ENCODE measurements at regions not wholly inside any gene's neighbourhood (a gene's known extent, or its start where the extent isn't known, plus 50 kb on each side); places are given as distances from the start of the nearest gene placed in this dataset.

DNA sequence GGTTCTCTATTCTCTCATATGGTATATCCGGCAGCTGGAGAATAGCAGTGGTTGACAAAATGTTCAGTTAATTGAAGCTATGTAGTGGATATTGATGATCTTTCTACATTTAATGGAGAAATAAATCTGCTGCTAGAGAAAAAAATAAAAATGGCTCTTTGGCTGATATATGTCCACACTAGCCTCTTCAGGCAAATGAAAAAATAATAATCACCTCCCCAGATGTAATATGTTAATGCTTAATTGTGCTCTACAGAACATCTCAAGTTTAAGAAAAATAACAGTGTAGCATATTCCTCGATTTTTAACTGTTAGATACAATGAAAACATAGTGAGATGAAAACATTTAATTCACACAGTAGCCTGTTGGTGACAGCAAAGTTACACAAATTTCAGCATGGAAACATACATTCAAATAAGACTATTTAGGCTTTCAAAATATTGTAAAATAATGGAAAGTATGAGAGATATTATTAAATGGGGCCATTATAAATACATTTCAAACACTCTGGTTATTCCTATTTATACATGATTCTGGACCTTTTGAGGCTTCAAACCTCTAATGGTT is 543.0 kb downstream of the MAT2B start:
- DNase-seq = no peak

DNA sequence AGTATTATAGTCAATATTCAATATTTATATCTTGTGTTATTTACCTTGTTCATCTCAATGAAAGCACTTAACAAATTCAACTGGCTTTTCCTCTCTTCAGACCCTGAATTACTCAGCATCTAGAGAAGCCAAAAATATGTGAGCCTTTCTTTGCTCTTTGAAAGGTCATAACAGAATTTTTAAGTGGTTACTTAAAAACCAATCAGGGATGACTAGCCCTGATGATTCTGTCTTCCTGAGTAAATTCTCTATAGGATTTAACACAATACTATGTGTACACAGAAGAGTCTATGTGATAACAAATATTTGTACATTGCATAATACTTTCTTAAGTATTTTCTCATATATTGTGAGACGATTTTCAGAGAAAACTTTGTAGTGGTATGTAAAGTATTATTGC is 546.3 kb downstream of the MAT2B start:
- DNase-seq = no peak

DNA sequence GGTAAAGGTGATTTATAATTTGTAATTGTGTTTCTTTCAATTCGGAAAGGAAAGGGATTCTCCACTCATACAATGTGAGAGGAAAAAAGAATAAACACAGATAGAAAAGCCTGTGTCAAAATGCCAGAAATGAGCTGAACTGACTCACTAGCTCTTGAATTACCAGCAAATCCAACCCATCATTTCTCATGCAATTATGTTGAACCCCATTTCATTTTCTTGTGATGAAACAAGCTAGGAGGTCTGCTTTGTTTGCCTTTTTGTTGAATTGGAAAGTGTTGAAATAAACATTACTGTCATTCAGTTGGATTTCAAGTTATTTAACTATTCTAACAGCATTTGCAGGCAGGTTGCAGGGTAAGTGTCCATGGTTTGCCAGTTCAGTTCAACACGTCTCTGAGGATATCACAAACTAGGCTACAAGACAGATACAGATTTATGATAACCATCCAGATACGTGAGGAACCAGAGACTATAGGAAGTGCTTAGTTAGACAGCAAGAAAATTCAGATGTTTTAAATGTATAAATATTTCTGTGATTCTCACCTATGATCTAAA is 547.2 kb downstream of the MAT2B start:
- DNase-seq = no peak

DNA sequence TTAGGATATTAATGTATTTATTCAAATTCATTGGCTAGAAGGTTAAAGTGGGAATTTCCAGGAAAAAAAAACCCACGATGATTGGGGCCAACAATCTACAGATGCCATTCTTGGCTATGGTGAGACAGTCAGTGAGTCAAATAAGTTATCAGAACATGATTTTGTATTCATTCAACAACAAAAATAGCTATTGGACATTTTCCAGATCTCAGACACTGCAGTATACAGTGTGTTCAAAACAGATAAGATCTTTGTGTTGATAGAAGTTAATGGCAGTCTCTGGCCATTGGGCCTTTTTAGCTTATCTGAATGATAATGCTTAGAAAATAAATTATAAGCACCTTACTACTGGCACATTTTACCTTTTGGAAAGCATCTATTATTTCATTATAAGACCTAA is 547.7 kb downstream of the MAT2B start:
- no peak for DNase-seq

DNA sequence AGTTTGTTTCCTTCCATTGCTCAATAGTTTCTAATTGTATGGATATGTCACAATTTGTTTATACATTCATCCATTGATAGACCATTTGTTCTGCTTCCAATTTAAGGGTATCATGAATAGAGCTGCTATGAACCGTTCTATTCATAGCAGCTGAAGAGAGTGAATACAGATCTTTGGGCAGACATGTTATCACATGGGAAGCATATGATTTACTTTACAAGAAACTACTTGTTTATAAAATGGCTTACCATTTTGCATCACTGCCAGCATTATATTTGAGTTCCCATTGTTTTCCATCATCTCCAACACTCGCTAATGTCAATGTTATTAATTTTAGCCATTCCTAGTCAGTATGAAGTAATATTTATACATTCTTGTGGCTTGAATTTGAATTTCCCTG is 549.0 kb downstream of the MAT2B start:
- DNase-seq = no peak

DNA sequence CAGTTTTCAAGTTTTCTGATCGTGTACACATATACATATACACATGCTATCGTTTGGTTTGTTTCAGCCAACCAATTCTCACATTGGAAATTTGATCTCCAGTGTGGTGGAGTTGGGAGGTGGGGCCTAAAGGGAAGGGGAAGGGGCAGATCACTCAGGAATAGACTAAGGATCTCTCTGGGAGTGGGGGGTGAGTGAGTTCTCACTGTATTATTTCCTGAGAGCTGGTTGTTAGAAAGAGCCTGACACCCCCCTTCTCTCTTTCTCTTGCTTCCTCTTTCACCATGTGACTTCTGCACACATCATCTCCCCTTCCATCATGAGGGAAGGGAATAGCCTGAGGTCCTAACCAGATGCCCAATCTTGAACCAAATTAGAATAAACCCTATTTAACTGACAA is 551.7 kb downstream of the MAT2B start:
- no peak for DNase-seq

DNA sequence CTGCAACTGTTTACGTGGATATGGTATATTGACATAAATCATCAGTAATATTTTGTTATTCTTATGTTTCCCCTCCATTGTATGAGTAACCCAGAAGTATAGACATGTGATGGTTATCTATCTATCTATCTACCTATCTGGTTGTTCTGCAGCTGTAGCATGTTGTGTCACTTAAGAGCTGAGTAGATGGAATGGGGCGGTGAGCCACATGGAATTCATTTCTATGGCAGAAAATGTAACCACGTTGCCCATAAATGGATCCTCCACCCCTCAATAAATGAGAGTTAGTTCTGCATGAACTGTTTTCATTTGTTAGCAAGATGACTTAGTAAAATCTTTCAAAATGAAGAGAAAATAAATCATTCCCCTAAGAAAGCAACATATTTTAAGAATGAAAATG is 553.2 kb downstream of the MAT2B start:
- no peak for DNase-seq

DNA sequence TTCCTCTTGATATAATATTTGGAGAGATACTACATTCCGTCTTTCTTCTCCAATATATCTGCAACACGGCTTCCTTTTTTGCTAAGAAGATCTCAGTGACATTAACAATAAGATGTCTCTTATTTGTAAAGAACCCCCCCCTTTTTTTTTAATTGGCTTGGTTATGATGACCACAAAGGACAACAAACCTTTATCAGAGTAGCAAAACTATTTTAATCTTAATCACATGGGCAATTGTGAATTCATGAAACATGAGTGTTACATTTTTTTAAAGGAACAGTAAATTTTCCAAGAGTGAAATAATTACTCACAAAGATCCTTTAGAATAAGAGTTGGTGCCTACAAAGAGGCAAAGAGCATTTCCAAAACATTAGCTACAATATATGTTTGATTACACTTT is 554.1 kb downstream of the MAT2B start:
- no peak for DNase-seq

DNA sequence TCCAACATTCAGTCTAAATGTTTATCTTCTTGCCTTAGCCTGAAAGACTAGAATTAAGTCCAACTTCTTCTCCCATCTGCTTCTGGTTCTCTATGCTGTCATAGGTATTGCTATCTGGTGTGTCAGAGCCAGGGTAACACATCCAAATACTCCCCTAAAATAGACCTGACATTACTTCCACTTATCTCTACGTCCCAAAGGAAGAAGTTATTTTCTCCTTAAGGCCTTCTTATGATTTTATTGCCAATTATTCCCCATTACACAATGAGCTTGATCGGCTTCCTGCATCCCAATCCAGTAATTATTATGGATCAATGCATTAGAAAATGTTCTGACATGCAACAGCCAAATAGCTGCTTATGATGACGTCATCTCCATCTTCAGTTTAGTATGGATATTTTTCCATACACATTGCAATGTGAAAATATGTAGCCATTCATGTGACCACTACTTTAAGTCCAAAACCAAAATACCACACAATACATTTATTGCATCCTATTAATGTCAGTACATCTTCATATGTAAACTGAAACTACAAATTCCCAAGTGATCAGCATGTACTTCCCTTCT is 555.5 kb downstream of the MAT2B start:
- no peak for DNase-seq

DNA sequence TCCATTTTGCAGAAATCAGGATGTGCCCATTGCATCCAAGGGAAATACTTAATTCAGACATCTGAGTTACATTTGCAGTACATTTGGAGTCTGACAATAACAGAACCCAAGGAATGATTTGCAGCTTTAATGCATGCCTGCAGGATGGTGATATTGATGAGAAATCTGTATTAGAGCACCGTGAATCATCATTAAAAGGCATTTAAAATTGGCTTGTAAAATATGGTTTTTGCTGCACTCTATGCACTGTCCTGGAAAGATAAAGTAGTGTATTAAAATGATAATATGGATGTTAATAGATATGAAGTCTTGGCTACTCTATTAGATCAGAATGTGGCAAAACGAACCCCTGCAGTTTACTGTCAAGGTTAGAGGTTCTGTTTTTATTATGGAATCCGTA is 556.9 kb downstream of the MAT2B start:
- no peak for DNase-seq

DNA sequence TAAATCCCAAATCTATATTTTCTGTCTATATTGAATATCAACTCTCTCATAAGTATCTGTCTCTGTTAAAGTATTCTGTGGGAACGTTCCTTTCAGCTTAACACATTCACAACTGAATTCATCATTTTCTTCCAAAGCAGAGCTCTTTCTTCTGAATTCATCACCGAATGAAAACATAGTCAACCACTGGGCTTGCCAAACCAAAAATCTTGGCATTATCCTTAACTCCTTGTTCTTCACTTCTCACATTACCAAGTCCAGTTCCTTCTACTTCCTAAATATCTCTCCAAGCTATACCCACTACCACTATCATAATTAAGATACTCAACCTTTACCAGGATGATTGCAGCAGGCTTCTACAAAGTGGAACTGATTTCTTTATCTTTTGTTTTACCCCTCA is 559.8 kb downstream of the MAT2B start:
- DNase-seq = no peak

DNA sequence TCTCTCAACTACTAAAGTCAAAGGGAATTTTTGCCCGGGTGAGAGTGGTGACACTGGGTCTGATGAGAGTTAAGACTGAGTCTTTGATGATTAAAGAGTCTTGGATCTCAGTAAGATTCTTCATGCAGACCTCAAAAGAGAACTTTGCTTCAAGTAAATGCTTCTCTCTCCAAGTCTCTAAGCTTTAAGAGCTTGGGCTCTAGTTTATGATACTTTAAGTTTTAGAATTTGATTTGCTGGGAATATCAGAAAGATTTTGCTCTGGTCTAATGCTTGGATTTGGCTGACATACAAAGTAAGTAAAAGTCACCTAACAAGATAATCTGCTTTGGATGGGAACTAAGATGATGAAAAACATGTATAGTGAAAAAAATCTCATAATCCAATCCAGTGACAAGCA is 566.3 kb downstream of the MAT2B start:
- no peak for DNase-seq

DNA sequence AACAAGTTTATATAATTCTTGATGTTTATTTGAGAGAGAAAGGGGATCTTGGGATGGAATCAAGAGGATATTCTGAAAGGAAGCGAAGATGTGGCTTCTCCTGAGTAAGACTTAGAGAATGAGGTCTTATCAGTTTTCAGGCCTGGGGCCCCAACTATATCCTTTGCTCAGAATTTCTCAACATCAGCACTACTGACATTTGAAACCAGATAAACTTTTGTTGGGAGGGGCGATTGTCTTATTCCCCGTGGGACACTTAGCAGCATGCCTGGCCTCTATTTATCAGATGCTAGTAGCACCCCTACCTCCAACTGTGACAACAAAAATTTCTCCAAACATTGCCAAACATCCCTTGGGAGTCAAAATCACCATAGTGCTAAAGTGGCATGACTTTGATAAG is 567.7 kb downstream of the MAT2B start:
- DNase-seq = no peak

DNA sequence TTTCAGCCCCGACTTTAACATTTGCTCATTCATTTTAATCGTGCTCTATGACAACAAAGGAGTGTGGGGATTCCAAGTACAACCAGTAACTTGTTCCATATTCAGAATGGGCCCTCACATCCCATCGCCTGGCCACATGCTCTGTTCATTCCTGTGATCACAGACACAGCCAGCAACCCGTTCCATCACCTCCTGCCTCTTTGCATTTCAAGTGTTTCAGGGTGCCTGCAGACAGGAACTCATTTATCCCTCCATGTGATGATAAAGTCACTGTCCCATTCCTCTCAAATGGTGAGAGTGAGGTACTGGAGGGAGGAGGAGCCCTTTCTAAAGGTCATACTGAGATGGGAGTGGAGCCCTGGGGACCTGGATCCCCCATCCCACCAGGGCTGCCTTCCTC is 571.1 kb downstream of the MAT2B start:
- DNase-seq = no peak

DNA sequence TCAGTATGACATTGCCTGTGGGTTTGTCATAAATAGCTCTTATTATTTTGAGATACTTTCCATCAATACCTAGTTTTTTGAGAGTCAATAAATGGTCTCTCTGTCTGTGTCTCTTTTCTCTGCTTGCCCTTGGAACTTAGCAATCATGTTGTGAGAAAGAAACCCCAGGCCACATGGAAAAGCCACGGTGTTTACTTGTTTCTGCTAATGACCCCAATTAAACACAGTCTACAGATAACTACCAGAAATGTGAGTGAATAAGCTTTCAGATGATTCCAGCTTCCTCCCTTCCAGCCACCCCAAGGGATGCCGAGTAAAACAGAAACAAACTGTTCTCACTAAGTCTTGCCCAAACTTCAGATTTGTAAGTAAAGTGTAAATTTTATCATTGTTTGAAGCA is 584.9 kb downstream of the MAT2B start:
- DNase-seq = no peak

DNA sequence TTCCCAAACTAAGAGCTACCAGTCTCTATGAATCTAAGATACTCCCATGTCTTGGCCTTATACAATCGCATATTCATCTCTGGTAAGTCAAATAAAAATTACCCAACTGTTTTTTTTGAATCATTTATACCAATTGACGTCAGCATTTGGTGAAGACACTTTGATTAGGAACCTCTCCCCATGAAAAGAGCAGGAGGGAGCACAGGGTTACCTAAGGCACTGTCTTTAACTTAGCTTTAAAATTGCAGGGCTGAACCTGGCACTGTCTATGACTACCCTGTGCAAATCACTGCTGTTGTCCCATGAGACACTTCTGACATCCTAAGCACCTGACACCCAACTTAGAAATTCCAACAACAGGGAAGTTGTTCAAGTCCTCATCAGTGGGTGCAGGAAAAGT is 586.4 kb downstream of the MAT2B start:
- no peak for DNase-seq

DNA sequence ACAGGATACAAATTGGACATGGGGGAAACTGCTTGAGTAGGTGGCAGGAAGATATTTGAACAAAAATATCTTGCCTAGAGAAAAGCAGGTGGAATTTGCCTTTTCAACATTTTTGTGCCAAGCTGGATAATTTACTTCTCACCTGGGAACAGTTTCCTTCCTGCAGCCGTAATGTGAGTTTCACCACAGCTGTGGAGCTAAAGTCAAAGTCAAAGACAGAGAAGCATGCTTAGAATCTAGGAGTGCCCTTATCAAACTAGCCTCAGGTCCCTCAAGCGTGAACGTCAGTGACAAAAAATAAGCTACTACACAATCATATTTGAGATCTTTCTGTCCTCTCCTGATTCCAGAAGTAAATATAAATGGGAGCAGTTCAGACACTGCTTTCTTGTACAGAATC is 588.9 kb downstream of the MAT2B start:
- DNase-seq = no peak

DNA sequence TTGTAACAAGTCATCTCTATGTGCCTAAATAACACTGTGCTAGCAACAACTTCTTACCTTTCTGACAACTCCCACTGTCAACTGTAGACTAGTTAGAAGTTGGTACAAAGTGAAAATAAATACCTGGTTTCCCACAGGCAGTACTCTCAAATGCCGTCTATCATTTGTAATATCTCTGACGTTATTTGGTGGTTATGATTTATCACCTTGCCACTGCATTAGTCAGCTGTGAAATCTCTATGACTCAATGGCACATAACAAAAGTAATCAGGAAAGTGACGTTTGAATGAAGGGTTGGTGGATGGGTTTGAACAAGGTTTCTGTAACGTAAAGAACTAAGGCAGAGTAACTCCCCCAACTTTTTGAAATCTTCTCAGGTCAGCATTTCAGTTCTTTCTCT is 592.3 kb downstream of the MAT2B start:
- DNase-seq = no peak

DNA sequence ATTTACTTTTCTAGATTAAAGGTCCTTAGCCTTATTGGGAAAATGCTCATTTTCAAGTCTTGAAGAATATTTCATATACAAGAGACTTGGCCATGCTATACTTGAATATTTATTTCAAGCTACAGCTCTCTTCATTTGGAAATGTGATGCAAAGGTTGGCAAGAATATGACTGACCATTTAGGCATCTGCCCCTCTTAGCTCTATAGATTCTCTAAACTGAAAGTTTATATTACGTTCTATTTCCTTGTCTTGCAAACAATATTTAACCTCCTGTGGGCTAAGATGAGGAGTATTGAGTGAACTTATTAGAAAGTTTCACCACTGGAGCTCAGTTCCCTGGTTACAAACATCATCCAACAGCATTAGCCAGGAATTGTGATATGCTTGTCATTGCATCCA is 593.1 kb downstream of the MAT2B start:
- no peak for DNase-seq

DNA sequence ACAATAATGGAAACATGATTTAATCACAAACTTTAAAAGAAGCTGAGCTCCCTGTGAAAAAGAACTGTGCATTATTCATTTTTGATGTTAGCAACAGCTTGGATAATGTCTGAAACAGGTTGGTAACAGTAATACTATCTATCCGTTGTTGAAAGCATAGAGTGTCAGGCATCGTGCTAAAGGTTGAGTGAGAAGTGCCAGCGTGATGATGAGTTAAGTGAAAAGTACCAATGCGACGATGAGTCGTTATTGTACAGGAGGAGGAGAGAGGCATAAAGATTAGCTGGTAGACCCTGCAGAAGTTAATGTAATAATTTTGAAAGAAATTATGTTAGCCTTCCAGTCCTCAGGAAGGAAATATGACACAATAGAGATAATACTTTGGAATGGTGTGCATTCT is 593.6 kb downstream of the MAT2B start:
- no peak for DNase-seq

DNA sequence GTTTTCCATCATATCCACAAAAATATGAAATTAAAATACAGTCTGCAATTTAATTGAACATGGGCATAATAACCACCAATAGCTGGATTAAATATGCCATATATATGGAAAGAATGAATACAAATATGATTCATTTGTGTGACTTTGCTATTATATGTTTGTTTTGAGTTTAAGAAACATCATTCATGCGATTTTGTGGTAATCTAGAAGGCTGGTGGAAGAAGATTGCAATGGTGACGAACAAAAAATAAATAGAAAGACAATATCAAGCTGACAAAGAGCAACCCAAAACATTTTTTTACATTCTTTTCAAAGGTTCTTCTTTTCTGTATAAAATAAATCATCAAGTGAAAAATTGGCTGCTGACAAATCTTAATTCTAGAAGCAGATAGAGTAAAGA is 610.0 kb downstream of the MAT2B start:
- DNase-seq = no peak

DNA sequence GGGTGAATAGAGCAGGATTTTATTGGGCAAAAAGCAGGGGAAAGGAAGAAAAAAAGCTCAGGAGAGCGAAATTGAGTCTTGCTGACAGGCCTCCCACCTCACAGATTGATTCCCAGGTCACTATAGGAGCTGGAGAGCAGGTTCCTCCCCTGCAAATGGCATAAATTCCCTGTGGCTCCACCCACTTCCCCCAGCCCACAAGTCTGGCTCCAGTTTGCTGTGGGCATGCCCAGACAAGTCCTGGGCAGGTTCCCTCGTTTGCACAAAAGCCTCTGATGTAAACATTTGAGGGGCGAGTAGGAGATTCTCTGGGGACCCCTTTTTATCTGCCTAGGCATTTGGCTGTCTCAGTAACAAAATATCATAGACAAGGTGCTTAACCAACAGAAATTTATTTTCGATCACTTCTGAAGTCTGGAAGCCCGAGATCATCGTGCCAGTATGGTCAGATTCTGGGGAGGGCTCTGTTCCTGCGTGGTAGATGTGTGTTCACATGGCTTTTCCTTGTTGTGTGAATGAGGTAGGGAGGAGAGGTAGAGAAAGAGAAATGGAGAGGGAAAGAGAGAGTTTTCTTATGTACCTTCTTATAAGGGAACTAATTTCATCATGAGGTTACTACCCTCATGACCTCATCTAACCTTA is 614.5 kb downstream of the MAT2B start:
- peak in 1 of 5 experiments; percentile 44 for DNase-seq

DNA sequence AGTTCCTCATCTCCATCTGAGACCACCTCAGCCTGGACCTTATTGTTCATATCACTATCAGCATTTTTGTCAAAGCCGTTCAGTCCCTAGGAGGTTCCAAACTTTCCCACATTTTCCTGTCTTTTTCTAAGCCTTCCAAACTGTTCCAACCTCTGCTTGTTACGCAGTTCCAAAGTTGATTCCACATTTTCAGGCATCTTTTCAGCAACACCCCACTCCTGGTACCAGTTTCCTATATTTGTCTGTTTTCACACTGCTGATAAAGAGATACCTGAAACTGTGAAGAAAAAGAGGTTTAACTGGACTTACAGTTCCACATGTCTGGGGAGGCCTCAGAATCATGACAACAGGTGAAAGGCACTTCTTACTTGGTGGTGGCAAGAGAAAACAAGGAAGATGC is 622.1 kb downstream of the MAT2B start:
- DNase-seq = no peak

DNA sequence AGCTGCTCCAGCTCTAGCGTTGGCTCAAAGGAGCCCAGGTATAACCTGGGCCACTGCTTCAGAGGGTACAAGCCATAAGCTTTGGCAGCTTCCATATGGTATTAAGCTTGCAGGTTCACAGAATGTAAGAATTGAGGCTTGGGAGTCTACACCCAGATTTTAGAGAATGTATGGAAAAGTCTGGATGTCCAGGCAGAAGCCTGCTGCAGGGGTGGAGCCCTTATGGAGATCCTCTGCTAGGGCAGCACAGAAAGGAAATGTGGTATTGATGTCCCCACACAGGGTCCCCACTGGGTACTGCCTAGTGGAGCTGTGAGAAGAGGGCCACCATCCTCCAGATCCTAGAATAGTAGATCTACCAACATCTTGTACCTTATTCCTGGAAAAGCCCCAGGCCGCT is 626.9 kb downstream of the MAT2B start:
- DNase-seq = no peak

DNA sequence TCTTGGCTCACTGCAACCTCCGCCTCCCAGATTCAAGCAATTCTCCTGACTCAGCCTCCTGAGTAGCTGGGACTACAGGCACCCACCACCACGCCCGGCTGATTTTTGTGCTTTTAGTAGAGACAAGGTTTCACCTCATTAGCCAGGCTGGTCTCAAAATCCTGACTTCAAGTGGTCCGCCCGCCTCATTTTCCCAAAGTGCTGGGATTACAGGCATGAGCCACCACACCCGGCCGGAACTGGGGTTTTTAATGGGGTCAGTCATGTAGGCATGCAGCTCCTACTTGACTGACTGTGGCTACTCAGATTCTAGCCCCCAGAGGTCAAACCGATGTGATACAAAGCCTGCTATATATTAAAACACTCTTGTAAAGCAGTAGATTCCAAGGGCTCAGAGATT is 631.7 kb downstream of the MAT2B start:
- no peak for DNase-seq

Data from T-helper 2 cell (primary cell).